HepG2 (cell line): ENCODE measurements at regions not wholly inside any gene's neighbourhood (a gene's known extent, or its start where the extent isn't known, plus 50 kb on each side); places are given as distances from the start of the nearest gene placed in this dataset.

Experiments used
- ATAC-seq: fragments of 200-7000 bp; cut with Tn5 transposase; 3 replicates; pipeline ENCODE4 v1.9.1; 2020; ENCODE audit warnings: mild to moderate bottlenecking, moderate library complexity
- BruUV-seq: library from RNA; stranded (reverse); fragments of 400-500 nt; replicated peaks from 2 replicates; lab custom pipeline; 2021; lab: Mats Ljungman, UMichigan
- CTCF ChIA-PET: fragments of 300-600 bp; formaldehyde crosslinking; extraction: SDS; loops from one replicate; lab custom pipeline; 2021; ENCODE audit warnings: low total read pairs, inconsistent platforms, low intra/inter-chr PET ratio; lab: Yijun Ruan, JAX
- POLR2A ChIA-PET: fragments of 350-600 bp; sonication (Branson Sonifier 250); formaldehyde crosslinking; loops from one replicate; lab custom pipeline; 2020; ENCODE audit warnings: antibody characterized with exemption, inconsistent platforms; lab: Yijun Ruan, JAX
- DNase-seq: peaks from one replicate; pipeline ENCODE4 v3.0.0-alpha.2; 2015; ENCODE audit warnings: low spot score
- FAIRE-seq: peaks from 3 replicates; lab custom pipeline; 2011; peaks lifted over from hg19 to GRCh38; lab: Jason Lieb, UNC
- H2AFZ ChIP-seq: one replicate; pipeline ENCODE4 v1.6.1; 2011; ENCODE audit warnings: low read length, inconsistent platforms
- H3K27ac ChIP-seq: fragments of 300-600 bp; 3 replicates; pipeline ENCODE4 v1.8.0; 2011; ENCODE audit warnings: mixed run types, mild to moderate bottlenecking, mixed read lengths, low read length, inconsistent platforms; ENCODE audit not compliant: insufficient read depth; ENCODE audit errors: extremely low read length
- H3K27me3 ChIP-seq, 2 experiments: fragments of 200-600 bp in 1 of 2; 2 replicates in 1 of 2; 3 replicates in 1 of 2; pipeline versions ENCODE4 v1.6.0 to v1.8.0; 2011; ENCODE audit warnings: low read length in 2 of 2, mild to moderate bottlenecking in 2 of 2, moderate library complexity in 2 of 2, inconsistent platforms in 1 of 2; ENCODE audit not compliant: insufficient read depth in 2 of 2, control insufficient read depth in 1 of 2
- H3K36me3 ChIP-seq, 2 experiments: fragments of 200-600 bp in 1 of 2; replicated peaks in 1 of 2; 2 replicates in 1 of 2; 3 replicates in 1 of 2; pipeline versions ENCODE4 v1.5.1 to v1.8.0; 2011; ENCODE audit warnings: low read length in 2 of 2, inconsistent platforms in 1 of 2; ENCODE audit not compliant: insufficient read depth in 2 of 2, control insufficient read depth in 1 of 2
- H3K4me1 ChIP-seq: 2 replicates; pipeline ENCODE4 v1.5.1; 2012; ENCODE audit warnings: low read length, inconsistent platforms; ENCODE audit not compliant: insufficient read depth
- H3K4me2 ChIP-seq: 2 replicates; pipeline ENCODE4 v1.6.0; 2011; ENCODE audit warnings: low read depth, low read length, inconsistent platforms
- H3K4me3 ChIP-seq, 3 experiments: fragments of 200-600 bp in 1 of 3; sonication (generic), shearing (Covaris generic) in 1 of 3; replicated peaks in 1 of 3; 2 replicates each; pipeline ENCODE4 v1.5.1; 2011 to 2016; ENCODE audit warnings: low read length in 3 of 3, inconsistent platforms in 2 of 3, low read depth in 2 of 3, mild to moderate bottlenecking in 2 of 3, control low read depth in 1 of 3, mixed read lengths in 1 of 3; ENCODE audit not compliant: insufficient read depth in 1 of 3
- H3K79me2 ChIP-seq: one replicate; pipeline ENCODE4 v1.6.1; 2011; ENCODE audit warnings: low read length, inconsistent platforms; ENCODE audit not compliant: insufficient read depth
- H3K9ac ChIP-seq: 2 replicates; pipeline ENCODE4 v1.6.0; 2011; ENCODE audit warnings: mild to moderate bottlenecking, low read depth, low read length, inconsistent platforms; ENCODE audit not compliant: insufficient read depth
- H3K9me3 ChIP-seq: 2 replicates; pipeline ENCODE4 v1.5.1; 2012; ENCODE audit warnings: mild to moderate bottlenecking, low read length
- H4K20me1 ChIP-seq: 2 replicates; pipeline ENCODE4 v1.6.0; 2011; ENCODE audit warnings: inconsistent platforms, mild to moderate bottlenecking, low read length, moderate library complexity; ENCODE audit not compliant: insufficient read depth
- ARNT2 ChIP-seq: sonication (generic); formaldehyde crosslinking; IDR thresholded peaks from 2 replicates; pipeline ENCODE4 v1.8.0; 2022; ENCODE audit warnings: mild to moderate bottlenecking, low read depth, missing genetic modification reagents, moderate library complexity
- CC2D1A ChIP-seq: sonication (generic); formaldehyde crosslinking; IDR thresholded peaks from 2 replicates; pipeline ENCODE4 v1.8.1; 2023; ENCODE audit warnings: mild to moderate bottlenecking, missing genetic modification reagents
- NFIB ChIP-seq: sonication (generic); formaldehyde crosslinking; IDR thresholded peaks from 2 replicates; pipeline ENCODE4 v1.9.0; 2021; ENCODE audit warnings: missing genetic modification reagents, mild to moderate bottlenecking, borderline replicate concordance
- RARG ChIP-seq: sonication (generic); formaldehyde crosslinking; IDR thresholded peaks from 2 replicates; pipeline ENCODE4 v1.4.0; 2020; ENCODE audit warnings: low read depth, mild to moderate bottlenecking, missing genetic modification reagents
- REPIN1 ChIP-seq: sonication (generic); formaldehyde crosslinking; IDR thresholded peaks from 2 replicates; pipeline ENCODE4 v1.8.0; 2022; ENCODE audit warnings: missing genetic modification reagents, low read depth, mild to moderate bottlenecking, borderline replicate concordance
- STAG1 ChIP-seq: sonication (generic); formaldehyde crosslinking; IDR thresholded peaks from 2 replicates; pipeline ENCODE4 v1.4.0; 2020; ENCODE audit warnings: missing genetic modification reagents
- TARDBP ChIP-seq: sonication (generic); formaldehyde crosslinking; IDR thresholded peaks from 2 replicates; pipeline ENCODE4 v1.8.0; 2022; ENCODE audit warnings: mild to moderate bottlenecking, missing genetic modification reagents
- WIZ ChIP-seq: sonication (generic); formaldehyde crosslinking; IDR thresholded peaks from 2 replicates; pipeline ENCODE4 v1.5.1; 2020; ENCODE audit warnings: mild to moderate bottlenecking, missing genetic modification reagents
- WGBS: methylation state at CpG from one replicate; pipeline ENCODE4 v1.1.6; 2017; ENCODE audit warnings: low lambda C conversion rate; 5-methylcytosine and 5-hydroxymethylcytosine counted together
- in situ Hi-C: cut with HindIII; loops from 2 replicates; pipeline ENCODE4 v1.10.0; 2017; ENCODE audit warnings: low pct_unique_long_range_greater_than_20kb; ENCODE audit not compliant: extremely low pct_ligation_motif_present
- intact Hi-C: fragments of 100-400 bp; cut with micrococcal nuclease; formaldehyde crosslinking; loops from one replicate; pipeline ENCODE4 v1.10.0; 2022; ENCODE audit not compliant: unreplicated experiment
- TF ChIP-seq, protein P1 (sequence below): sonication (generic); formaldehyde crosslinking; IDR thresholded peaks from 2 replicates; pipeline ENCODE4 v1.5.0; 2020; ENCODE audit warnings: mild to moderate bottlenecking, missing genetic modification reagents, moderate library complexity

DNA sequence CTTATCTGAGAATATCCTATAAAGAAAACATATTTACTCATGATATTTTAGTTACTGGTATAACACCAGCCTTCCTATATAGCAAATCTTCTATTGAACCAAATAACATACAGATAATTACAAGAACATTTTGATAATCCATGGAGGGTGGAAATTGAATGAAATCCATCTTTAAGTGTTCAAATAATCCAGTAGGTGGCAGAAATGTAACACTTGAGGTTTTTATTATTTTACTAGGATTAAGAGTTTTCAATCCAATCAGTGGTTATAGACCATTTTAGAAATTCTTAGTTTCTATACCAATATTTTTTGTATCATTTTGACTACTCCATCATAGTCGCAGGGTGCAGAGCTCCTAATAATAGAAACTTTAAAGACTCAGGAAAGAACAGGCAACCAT lies 101.9 kb upstream of the KCNH8 start:
- Histone ChIP-seq H3K27me3 (no peaks in the 10 kb centered on the region), H3K79me2 (no peaks in the 10 kb centered on the region)
- no peak for TF ChIP-seq ARNT2
- no peak for TF ChIP-seq RARG
- TF ChIP-seq, protein P1, sequence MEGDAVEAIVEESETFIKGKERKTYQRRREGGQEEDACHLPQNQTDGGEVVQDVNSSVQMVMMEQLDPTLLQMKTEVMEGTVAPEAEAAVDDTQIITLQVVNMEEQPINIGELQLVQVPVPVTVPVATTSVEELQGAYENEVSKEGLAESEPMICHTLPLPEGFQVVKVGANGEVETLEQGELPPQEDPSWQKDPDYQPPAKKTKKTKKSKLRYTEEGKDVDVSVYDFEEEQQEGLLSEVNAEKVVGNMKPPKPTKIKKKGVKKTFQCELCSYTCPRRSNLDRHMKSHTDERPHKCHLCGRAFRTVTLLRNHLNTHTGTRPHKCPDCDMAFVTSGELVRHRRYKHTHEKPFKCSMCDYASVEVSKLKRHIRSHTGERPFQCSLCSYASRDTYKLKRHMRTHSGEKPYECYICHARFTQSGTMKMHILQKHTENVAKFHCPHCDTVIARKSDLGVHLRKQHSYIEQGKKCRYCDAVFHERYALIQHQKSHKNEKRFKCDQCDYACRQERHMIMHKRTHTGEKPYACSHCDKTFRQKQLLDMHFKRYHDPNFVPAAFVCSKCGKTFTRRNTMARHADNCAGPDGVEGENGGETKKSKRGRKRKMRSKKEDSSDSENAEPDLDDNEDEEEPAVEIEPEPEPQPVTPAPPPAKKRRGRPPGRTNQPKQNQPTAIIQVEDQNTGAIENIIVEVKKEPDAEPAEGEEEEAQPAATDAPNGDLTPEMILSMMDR (CRISPR knock-in tag), result 0 out of 2 replicates have a peak, but pooled peaks have one; percentile 8
- no peak for TF ChIP-seq CC2D1A
- no peak for TF ChIP-seq WIZ (CRISPR knock-in tag)
- no peak for TF ChIP-seq TARDBP (CRISPR knock-in tag)
- TF ChIP-seq NFIB (CRISPR knock-in tag), result no peak
- no peak for TF ChIP-seq REPIN1 (CRISPR knock-in tag)
- peak; percentile 37; the same call in 1 of the 2 replicates for TF ChIP-seq STAG1 (CRISPR knock-in tag)
- TF ChIP-seq, all 625 proteins: peak for 2
- DNase-seq (no peak), FAIRE-seq (no peak), ATAC-seq (no peak)
- ChIA-PET CTCF (no interaction called here), POLR2A (no interaction called here)
- Histone ChIP-seq H3K4me2 (no peak overlapping the region), H4K20me1 (no peaks in the 10 kb centered on the region), H3K27ac (no peak overlapping the region), H3K36me3 (no peaks in the 10 kb centered on the region), H3K4me3 (no peak overlapping the region), H3K9me3 (no peaks in the 10 kb centered on the region), H3K4me1 (no peaks in the 10 kb centered on the region), H2AFZ (no peak overlapping the region), H3K9ac (no peak overlapping the region)
- 0% methylated on average over 1 of the region's 1 CpG for WGBS
- in situ Hi-C loops, result no loop called here
- intact Hi-C loops, result loop anchor here (1.0 kb wide), 1 partner anchor 820 kb away; no protein-coding TSS in a partner anchor
- no TSS peak for BruUV-seq
